ENCODE measurements at regions not wholly inside any gene's neighbourhood (a gene's known extent, or its start where the extent isn't known, plus 50 kb on each side); places are given as distances from the start of the nearest gene placed in this dataset.

DNA sequence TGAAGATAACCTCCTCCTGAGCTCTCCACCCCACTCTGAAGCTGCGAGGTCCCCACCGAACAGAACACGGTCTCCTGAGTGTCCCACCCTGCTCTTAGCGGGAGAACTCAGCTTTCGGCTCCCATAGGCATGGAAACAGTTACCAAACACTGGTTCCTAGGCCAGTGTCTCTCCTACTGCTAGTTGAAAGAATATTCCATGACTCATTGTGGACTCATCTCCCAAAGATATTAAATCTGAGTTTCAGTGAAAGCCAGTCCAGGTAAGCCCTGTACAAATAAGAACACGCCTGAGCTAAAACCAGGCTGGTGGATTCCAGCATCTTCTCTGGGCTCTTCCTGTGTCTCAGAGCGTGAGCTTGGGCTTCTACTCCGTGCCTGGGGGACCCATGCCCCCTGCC is 107.5 kb upstream of the CLDN14 start (continued):
- TF ChIP-seq, protein P1, sequence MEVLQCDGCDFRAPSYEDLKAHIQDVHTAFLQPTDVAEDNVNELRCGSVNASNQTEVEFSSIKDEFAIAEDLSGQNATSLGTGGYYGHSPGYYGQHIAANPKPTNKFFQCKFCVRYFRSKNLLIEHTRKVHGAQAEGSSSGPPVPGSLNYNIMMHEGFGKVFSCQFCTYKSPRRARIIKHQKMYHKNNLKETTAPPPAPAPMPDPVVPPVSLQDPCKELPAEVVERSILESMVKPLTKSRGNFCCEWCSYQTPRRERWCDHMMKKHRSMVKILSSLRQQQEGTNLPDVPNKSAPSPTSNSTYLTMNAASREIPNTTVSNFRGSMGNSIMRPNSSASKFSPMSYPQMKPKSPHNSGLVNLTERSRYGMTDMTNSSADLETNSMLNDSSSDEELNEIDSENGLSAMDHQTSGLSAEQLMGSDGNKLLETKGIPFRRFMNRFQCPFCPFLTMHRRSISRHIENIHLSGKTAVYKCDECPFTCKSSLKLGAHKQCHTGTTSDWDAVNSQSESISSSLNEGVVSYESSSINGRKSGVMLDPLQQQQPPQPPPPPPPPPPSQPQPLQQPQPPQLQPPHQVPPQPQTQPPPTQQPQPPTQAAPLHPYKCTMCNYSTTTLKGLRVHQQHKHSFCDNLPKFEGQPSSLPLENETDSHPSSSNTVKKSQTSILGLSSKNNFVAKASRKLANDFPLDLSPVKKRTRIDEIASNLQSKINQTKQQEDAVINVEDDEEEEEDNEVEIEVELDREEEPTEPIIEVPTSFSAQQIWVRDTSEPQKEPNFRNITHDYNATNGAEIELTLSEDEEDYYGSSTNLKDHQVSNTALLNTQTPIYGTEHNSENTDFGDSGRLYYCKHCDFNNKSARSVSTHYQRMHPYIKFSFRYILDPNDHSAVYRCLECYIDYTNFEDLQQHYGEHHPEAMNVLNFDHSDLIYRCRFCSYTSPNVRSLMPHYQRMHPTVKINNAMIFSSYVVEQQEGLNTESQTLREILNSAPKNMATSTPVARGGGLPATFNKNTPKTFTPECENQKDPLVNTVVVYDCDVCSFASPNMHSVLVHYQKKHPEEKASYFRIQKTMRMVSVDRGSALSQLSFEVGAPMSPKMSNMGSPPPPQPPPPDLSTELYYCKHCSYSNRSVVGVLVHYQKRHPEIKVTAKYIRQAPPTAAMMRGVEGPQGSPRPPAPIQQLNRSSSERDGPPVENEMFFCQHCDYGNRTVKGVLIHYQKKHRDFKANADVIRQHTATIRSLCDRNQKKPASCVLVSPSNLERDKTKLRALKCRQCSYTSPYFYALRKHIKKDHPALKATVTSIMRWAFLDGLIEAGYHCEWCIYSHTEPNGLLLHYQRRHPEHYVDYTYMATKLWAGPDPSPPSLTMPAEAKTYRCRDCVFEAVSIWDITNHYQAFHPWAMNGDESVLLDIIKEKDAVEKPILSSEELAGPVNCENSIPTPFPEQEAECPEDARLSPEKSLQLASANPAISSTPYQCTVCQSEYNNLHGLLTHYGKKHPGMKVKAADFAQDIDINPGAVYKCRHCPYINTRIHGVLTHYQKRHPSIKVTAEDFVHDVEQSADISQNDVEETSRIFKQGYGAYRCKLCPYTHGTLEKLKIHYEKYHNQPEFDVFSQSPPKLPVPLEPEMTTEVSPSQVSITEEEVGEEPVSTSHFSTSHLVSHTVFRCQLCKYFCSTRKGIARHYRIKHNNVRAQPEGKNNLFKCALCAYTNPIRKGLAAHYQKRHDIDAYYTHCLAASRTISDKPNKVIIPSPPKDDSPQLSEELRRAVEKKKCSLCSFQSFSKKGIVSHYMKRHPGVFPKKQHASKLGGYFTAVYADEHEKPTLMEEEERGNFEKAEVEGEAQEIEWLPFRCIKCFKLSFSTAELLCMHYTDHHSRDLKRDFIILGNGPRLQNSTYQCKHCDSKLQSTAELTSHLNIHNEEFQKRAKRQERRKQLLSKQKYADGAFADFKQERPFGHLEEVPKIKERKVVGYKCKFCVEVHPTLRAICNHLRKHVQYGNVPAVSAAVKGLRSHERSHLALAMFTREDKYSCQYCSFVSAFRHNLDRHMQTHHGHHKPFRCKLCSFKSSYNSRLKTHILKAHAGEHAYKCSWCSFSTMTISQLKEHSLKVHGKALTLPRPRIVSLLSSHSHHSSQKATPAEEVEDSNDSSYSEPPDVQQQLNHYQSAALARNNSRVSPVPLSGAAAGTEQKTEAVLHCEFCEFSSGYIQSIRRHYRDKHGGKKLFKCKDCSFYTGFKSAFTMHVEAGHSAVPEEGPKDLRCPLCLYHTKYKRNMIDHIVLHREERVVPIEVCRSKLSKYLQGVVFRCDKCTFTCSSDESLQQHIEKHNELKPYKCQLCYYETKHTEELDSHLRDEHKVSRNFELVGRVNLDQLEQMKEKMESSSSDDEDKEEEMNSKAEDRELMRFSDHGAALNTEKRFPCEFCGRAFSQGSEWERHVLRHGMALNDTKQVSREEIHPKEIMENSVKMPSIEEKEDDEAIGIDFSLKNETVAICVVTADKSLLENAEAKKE (CRISPR knock-in tag; IDR thresholded peaks at IDR 0.05), result no peak
- TF ChIP-seq NANOG (IDR thresholded peaks at IDR 0.05; ENCODE audit: borderline replicate concordance) (no peak), CREB1 (CRISPR knock-in tag; IDR thresholded peaks at IDR 0.05; ENCODE audit: low read depth) (no peak), JUNB (IDR thresholded peaks at IDR 0.05; ENCODE audit: unreplicated experiment) (no peak), STAT1 (IDR thresholded peaks at IDR 0.05; ENCODE audit: unreplicated experiment) (no peak), ZNF114 (CRISPR knock-in tag; IDR thresholded peaks at IDR 0.05) (no peak)
- TF ChIP-seq, protein P2, sequence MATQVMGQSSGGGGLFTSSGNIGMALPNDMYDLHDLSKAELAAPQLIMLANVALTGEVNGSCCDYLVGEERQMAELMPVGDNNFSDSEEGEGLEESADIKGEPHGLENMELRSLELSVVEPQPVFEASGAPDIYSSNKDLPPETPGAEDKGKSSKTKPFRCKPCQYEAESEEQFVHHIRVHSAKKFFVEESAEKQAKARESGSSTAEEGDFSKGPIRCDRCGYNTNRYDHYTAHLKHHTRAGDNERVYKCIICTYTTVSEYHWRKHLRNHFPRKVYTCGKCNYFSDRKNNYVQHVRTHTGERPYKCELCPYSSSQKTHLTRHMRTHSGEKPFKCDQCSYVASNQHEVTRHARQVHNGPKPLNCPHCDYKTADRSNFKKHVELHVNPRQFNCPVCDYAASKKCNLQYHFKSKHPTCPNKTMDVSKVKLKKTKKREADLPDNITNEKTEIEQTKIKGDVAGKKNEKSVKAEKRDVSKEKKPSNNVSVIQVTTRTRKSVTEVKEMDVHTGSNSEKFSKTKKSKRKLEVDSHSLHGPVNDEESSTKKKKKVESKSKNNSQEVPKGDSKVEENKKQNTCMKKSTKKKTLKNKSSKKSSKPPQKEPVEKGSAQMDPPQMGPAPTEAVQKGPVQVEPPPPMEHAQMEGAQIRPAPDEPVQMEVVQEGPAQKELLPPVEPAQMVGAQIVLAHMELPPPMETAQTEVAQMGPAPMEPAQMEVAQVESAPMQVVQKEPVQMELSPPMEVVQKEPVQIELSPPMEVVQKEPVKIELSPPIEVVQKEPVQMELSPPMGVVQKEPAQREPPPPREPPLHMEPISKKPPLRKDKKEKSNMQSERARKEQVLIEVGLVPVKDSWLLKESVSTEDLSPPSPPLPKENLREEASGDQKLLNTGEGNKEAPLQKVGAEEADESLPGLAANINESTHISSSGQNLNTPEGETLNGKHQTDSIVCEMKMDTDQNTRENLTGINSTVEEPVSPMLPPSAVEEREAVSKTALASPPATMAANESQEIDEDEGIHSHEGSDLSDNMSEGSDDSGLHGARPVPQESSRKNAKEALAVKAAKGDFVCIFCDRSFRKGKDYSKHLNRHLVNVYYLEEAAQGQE (IDR thresholded peaks at IDR 0.05; ENCODE audit: unreplicated experiment), result no peak
- TF ChIP-seq, protein P3, sequence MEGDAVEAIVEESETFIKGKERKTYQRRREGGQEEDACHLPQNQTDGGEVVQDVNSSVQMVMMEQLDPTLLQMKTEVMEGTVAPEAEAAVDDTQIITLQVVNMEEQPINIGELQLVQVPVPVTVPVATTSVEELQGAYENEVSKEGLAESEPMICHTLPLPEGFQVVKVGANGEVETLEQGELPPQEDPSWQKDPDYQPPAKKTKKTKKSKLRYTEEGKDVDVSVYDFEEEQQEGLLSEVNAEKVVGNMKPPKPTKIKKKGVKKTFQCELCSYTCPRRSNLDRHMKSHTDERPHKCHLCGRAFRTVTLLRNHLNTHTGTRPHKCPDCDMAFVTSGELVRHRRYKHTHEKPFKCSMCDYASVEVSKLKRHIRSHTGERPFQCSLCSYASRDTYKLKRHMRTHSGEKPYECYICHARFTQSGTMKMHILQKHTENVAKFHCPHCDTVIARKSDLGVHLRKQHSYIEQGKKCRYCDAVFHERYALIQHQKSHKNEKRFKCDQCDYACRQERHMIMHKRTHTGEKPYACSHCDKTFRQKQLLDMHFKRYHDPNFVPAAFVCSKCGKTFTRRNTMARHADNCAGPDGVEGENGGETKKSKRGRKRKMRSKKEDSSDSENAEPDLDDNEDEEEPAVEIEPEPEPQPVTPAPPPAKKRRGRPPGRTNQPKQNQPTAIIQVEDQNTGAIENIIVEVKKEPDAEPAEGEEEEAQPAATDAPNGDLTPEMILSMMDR (conservative IDR thresholded peaks at IDR 0.05; ENCODE audit: low read depth in 2 of 2), result no peak
